ENCODE measurements at regions not wholly inside any gene's neighbourhood (a gene's known extent, or its start where the extent isn't known, plus 50 kb on each side); places are given as distances from the start of the nearest gene placed in this dataset.

- no peak for TF ChIP-seq CTCF (conservative IDR thresholded peaks at IDR 0.05)
- H3K27ac ChIP-seq: no peak overlapping the region
Measured at GRCh38 chr6:9412951-9413559, 977.7 kb upstream of the SLC35B3 start.

GRCh38 chr6:9409126-9409525 lies 973.8 kb upstream of the SLC35B3 start:
- no peak for TF ChIP-seq CTCF (conservative IDR thresholded peaks at IDR 0.05)
- H3K27ac ChIP-seq: peak overlapping the region; percentile 72

GRCh38 chr6:9408402-9409117 lies 973.2 kb upstream of the SLC35B3 start:
- TF ChIP-seq CTCF (conservative IDR thresholded peaks at IDR 0.05): no peak
- H3K27ac ChIP-seq: peak overlapping the region; percentile 72

- TF ChIP-seq CTCF (conservative IDR thresholded peaks at IDR 0.05): no peak
Measured at GRCh38 chr6:9405825-9406224, 970.5 kb upstream of the SLC35B3 start.

GRCh38 chr6:9405369-9405768 lies 970.0 kb upstream of the SLC35B3 start:
- H3K27ac ChIP-seq: no peak overlapping the region; the same call in 1 of the 2 replicates
- TF ChIP-seq CTCF (conservative IDR thresholded peaks at IDR 0.05): no peak

More at GRCh38 chr6:9405825-9406224, 970.5 kb upstream of the SLC35B3 start:
- no peak overlapping the region for H3K27ac ChIP-seq

- no peak for TF ChIP-seq CTCF (conservative IDR thresholded peaks at IDR 0.05)
- H3K27ac ChIP-seq: no peak overlapping the region; the same call in 1 of the 2 replicates
Measured at GRCh38 chr6:9404351-9405146, 969.2 kb upstream of the SLC35B3 start.

GRCh38 chr6:9403736-9404135 lies 968.4 kb upstream of the SLC35B3 start:
- no peak for TF ChIP-seq CTCF (conservative IDR thresholded peaks at IDR 0.05)
- H3K27ac ChIP-seq: no peak overlapping the region

All from VCaP (cell line).